ENCODE measurements at regions not wholly inside any gene's neighbourhood (a gene's known extent, or its start where the extent isn't known, plus 50 kb on each side); places are given as distances from the start of the nearest gene placed in this dataset.
"Not testable (repeated sequence)": the region's sequence is repeated elsewhere in the genome, so short reads cannot be mapped to it uniquely, and the experiment has no call there.

GRCh38 chr14:106513302-106513701 lies 986.9 kb downstream of the TMEM121 start:
- H3K27ac Mint-ChIP-seq = peak overlapping the region; percentile 6
- H3K9me3 Mint-ChIP-seq = no peaks in the 10 kb centered on the region
- no peak for TF ChIP-seq CTCF (IDR thresholded peaks at IDR 0.05)
- intact Hi-C loops (cut with micrococcal nuclease) = no loop called here
- ATAC-seq (peak; percentile 29), DNase-seq (no peak)
- peaks cover 55% of the 10 kb centered on the region for H3K4me1 Mint-ChIP-seq (ENCODE audit: low read depth)
- H3K4me3 Mint-ChIP-seq = no peak overlapping the region
- ChIA-PET CTCF (interaction anchor here (0.7 to 5.9 kb wide), 6 partner anchors 9 to 96 kb away, joined by 3 to 89 read pairs (median 4); no protein-coding TSS in a partner anchor), POLR2A (interaction anchor here (0.6 kb wide), 1 partner anchor 361 kb away, joined by 3 read pairs; no protein-coding TSS in a partner anchor)
- H3K27me3 Mint-ChIP-seq = no peaks in the 10 kb centered on the region
- no peaks in the 10 kb centered on the region for H3K36me3 Mint-ChIP-seq (ENCODE audit: low read depth)

- H3K27me3 Mint-ChIP-seq = peaks cover 2% of the 10 kb centered on the region
- no peak overlapping the region for H3K4me3 Mint-ChIP-seq
- no peak overlapping the region for H3K27ac Mint-ChIP-seq
- peaks cover 11% of the 10 kb centered on the region for H3K4me1 Mint-ChIP-seq (ENCODE audit: low read depth)
- no peaks in the 10 kb centered on the region for H3K36me3 Mint-ChIP-seq (ENCODE audit: low read depth)
- intact Hi-C loops (cut with micrococcal nuclease) = no loop called here
- peak; percentile 94 for DNase-seq
- ChIA-PET CTCF (interaction anchor here (0.5 to 5.9 kb wide), 27 partner anchors 11 to 110 kb away, joined by 3 to 89 read pairs (median 5); no protein-coding TSS in a partner anchor), POLR2A (interaction anchor here (0.6 to 1.6 kb wide), 3 partner anchors 10 to 41 kb away, joined by 3 read pairs; no protein-coding TSS in a partner anchor)
- peak; percentile 91 for TF ChIP-seq CTCF (IDR thresholded peaks at IDR 0.05)
- H3K9me3 Mint-ChIP-seq = no peaks in the 10 kb centered on the region
- peak; percentile 75 for ATAC-seq
These were observed 991.9 kb downstream of the TMEM121 start for GRCh38 chr14:106518054-106518943.

GRCh38 chr14:106522118-106522517 lies 995.7 kb downstream of the TMEM121 start:
- H3K4me1 Mint-ChIP-seq (ENCODE audit: low read depth); H3K27ac Mint-ChIP-seq; ATAC-seq; POLR2A ChIA-PET; H3K9me3 Mint-ChIP-seq; H3K27me3 Mint-ChIP-seq; intact Hi-C loops (cut with micrococcal nuclease); H3K36me3 Mint-ChIP-seq (ENCODE audit: low read depth); H3K4me3 Mint-ChIP-seq; DNase-seq: not testable (repeated sequence)
- CTCF ChIA-PET = interaction anchor here (1.2 to 16.3 kb wide), 6 partner anchors 7 to 105 kb away, joined by 3 to 270 read pairs (median 4); no protein-coding TSS in a partner anchor

- no peak for TF ChIP-seq CTCF (IDR thresholded peaks at IDR 0.05)
- ChIA-PET POLR2A (no interaction called here), CTCF (interaction anchor here (1.2 to 16.3 kb wide), 6 partner anchors 14 to 105 kb away, joined by 3 to 270 read pairs (median 4); no protein-coding TSS in a partner anchor)
- no peak for DNase-seq
- H3K36me3 Mint-ChIP-seq (ENCODE audit: low read depth) = no peaks in the 10 kb centered on the region
- H3K27ac Mint-ChIP-seq = no peak overlapping the region
- no peak overlapping the region for H3K4me3 Mint-ChIP-seq
- intact Hi-C loops (cut with micrococcal nuclease) = no loop called here
- H3K27me3 Mint-ChIP-seq = peaks cover 6% of the 10 kb centered on the region
- no peaks in the 10 kb centered on the region for H3K9me3 Mint-ChIP-seq
- H3K4me1 Mint-ChIP-seq (ENCODE audit: low read depth) = peaks cover 3% of the 10 kb centered on the region
- ATAC-seq = no peak
These were observed 996.6 kb downstream of the TMEM121 start for GRCh38 chr14:106522990-106523389.

- intact Hi-C loops (cut with micrococcal nuclease) = no loop called here
- CTCF ChIA-PET = interaction anchor here (1.0 to 16.3 kb wide), 12 partner anchors 8 to 220 kb away, joined by 3 to 270 read pairs (median 16); no protein-coding TSS in a partner anchor
- Mint-ChIP-seq H3K4me3 (no peak overlapping the region), H3K36me3 (ENCODE audit: low read depth) (no peaks in the 10 kb centered on the region), H3K4me1 (ENCODE audit: low read depth) (peaks cover 3% of the 10 kb centered on the region), H3K27ac (no peak overlapping the region), H3K27me3 (peaks cover 2% of the 10 kb centered on the region), H3K9me3 (peaks cover 4% of the 10 kb centered on the region)
- DNase-seq (no peak), ATAC-seq (no peak)
- POLR2A ChIA-PET = interaction anchor here (0.7 kb wide), 1 partner anchor 1435 kb away, joined by 3 read pairs; no protein-coding TSS in a partner anchor
- TF ChIP-seq CTCF (IDR thresholded peaks at IDR 0.05) = no peak
These were observed 1002.3 kb downstream of the TMEM121 start for GRCh38 chr14:106528717-106529116.
